Esophagus muscularis mucosa (tissue), 4 donors: ENCODE measurements at regions not wholly inside any gene's neighbourhood (a gene's known extent, or its start where the extent isn't known, plus 50 kb on each side); places are given as distances from the start of the nearest gene placed in this dataset.

Experiments used
- DNase-seq: peaks from one replicate; pipeline ENCODE4 v3.0.0-alpha.2; 2017; ENCODE audit errors: extremely low spot score
- H3K27ac ChIP-seq, 4 donors: fragments of 200-600 bp; sonication (generic); replicated peaks in 1 of 4; 1 replicate in 3 of 4; 2 replicates in 1 of 4; pipeline ENCODE4 v1.5.1; 2016 to 2019; ENCODE audit warnings: mild to moderate bottlenecking in 1 of 4
- H3K27me3 ChIP-seq, 4 donors: fragments of 200-600 bp; sonication (generic); one replicate each; pipeline versions ENCODE4 v1.5.1 to v1.6.0; 2016 to 2019
- H3K36me3 ChIP-seq, 4 donors: fragments of 200-600 bp; sonication (generic); one replicate each; pipeline ENCODE4 v1.5.1; 2016 to 2019
- H3K4me1 ChIP-seq, 4 donors: fragments of 200-600 bp; sonication (generic); one replicate each; pipeline ENCODE4 v1.5.1; 2016 to 2019
- H3K4me3 ChIP-seq, 4 donors: fragments of 200-600 bp; sonication (generic); 1 replicate in 2 of 4; 2 replicates in 2 of 4; pipeline ENCODE4 v1.5.1; 2016 to 2019; ENCODE audit warnings: mild to moderate bottlenecking in 4 of 4, moderate library complexity in 1 of 4
- H3K9me3 ChIP-seq, 4 donors: fragments of 200-600 bp; sonication (generic); 1 replicate in 3 of 4; 2 replicates in 1 of 4; pipeline ENCODE4 v1.5.1; 2016 to 2019
- EP300 ChIP-seq: sonication (generic); formaldehyde crosslinking; IDR thresholded peaks from one replicate; pipeline ENCODE4 v1.6.1; 2017; ENCODE audit warnings: antibody characterized with exemption
- POLR2A ChIP-seq: fragments of 450-650 bp; IDR thresholded peaks from one replicate; pipeline ENCODE4 v1.6.1; 2017; ENCODE audit warnings: antibody characterized with exemption, moderate library complexity, mild to moderate bottlenecking, low read depth
- POLR2AphosphoS5 ChIP-seq, 2 donors: sonication (generic); formaldehyde crosslinking; IDR thresholded peaks; one replicate each; pipeline ENCODE4 v1.6.1; 2017; ENCODE audit warnings: antibody characterized with exemption in 2 of 2
- WGBS: methylation state at CpG from one replicate; pipeline ENCODE4 v1.1.5; 2018; 5-methylcytosine and 5-hydroxymethylcytosine counted together
- intact Hi-C: fragments of 100-400 bp; cut with DNase I; formaldehyde crosslinking; loops from one replicate; pipeline ENCODE4 v1.15.1; 2023
- TF ChIP-seq, protein P1 (sequence below), 3 experiments: fragments of 200-600 bp in 2 of 3; fragments of 450-650 bp in 1 of 3; sonication (generic) in 2 of 3; IDR thresholded peaks; one replicate each; pipeline ENCODE4 v1.5.1; 2017 to 2019; ENCODE audit warnings: antibody characterized with exemption in 3 of 3, mild to moderate bottlenecking in 2 of 3, moderate library complexity in 1 of 3

DNA sequence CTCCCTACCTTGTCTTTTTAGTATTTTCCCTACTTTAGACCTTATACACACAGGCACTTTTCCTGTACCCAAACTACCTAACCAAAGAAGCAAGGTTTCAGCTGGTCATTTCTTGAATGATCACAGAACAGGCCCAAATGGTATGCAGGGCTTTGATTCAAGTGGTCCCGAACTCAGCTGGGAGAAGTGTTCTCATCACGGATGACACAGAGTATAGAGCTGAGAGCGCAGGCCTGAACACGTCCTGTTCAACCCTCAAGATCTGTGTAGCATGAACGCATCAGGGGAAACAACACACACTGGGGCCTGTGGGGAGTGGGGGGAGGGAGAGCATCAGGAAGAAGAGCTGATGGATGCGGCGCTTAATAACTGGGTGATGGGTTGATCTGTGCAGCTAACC is 318.2 kb downstream of the SFMBT2 start:
- DNase-seq, result no peak
- TF ChIP-seq EP300, result no peak
- TF ChIP-seq, protein P1, sequence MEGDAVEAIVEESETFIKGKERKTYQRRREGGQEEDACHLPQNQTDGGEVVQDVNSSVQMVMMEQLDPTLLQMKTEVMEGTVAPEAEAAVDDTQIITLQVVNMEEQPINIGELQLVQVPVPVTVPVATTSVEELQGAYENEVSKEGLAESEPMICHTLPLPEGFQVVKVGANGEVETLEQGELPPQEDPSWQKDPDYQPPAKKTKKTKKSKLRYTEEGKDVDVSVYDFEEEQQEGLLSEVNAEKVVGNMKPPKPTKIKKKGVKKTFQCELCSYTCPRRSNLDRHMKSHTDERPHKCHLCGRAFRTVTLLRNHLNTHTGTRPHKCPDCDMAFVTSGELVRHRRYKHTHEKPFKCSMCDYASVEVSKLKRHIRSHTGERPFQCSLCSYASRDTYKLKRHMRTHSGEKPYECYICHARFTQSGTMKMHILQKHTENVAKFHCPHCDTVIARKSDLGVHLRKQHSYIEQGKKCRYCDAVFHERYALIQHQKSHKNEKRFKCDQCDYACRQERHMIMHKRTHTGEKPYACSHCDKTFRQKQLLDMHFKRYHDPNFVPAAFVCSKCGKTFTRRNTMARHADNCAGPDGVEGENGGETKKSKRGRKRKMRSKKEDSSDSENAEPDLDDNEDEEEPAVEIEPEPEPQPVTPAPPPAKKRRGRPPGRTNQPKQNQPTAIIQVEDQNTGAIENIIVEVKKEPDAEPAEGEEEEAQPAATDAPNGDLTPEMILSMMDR (IDR thresholded peaks at IDR 0.05), result no peak
- no peak for TF ChIP-seq POLR2A
- no peak for TF ChIP-seq POLR2AphosphoS5 (IDR thresholded peaks at IDR 0.05)
- H3K27ac ChIP-seq, result no peak overlapping the region
- no peaks in the 10 kb centered on the region for H3K36me3 ChIP-seq
- 95% methylated on average over 7 of the region's 7 CpGs for WGBS
- H3K27me3 ChIP-seq, result no peaks in the 10 kb centered on the region
- peaks cover 4 to 42% (median 39%) of the 10 kb centered on the region in 4 donors for H3K4me1 ChIP-seq
- intact Hi-C loops, result no loop called here
- H3K4me3 ChIP-seq, result no peak overlapping the region
- no peaks in the 10 kb centered on the region for H3K9me3 ChIP-seq

DNA sequence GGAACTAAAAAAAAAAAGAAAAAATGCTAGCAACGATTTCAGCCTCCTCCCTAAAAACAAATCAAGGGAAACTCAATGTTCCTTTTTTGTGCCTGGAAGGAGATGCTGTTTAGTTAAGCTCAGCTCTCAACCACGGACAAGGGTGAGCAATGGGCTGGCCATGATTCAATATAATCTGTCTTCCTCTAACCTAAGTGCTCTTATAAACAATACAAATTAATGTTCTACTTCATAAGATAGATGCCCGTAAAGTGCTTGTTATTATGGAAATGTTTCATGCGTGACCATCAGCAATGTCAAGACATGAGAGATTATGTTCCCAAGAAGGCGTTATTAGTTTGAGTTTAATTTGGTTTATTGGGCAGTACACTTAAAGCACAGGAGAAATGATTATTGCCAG is 320.3 kb downstream of the SFMBT2 start:
- DNase-seq, result no peak
- WGBS, result 27% methylated on average over 5 of the region's 5 CpGs
- intact Hi-C loops, result no loop called here
- Histone ChIP-seq H3K9me3 (no peaks in the 10 kb centered on the region), H3K27me3 (no peaks in the 10 kb centered on the region), H3K36me3 (no peaks in the 10 kb centered on the region), H3K4me3 (no peak overlapping the region), H3K4me1 (peaks cover 4 to 62% (median 52%) of the 10 kb centered on the region in 4 donors), H3K27ac (peak overlapping the region; percentile 75 to 80 (median 76))
- TF ChIP-seq, protein P1 (IDR thresholded peaks at IDR 0.05), result no peak
- TF ChIP-seq POLR2A, result no peak
- TF ChIP-seq EP300, result peak; percentile 75
- TF ChIP-seq POLR2AphosphoS5 (IDR thresholded peaks at IDR 0.05), result peak; percentile 61 to 77

DNA sequence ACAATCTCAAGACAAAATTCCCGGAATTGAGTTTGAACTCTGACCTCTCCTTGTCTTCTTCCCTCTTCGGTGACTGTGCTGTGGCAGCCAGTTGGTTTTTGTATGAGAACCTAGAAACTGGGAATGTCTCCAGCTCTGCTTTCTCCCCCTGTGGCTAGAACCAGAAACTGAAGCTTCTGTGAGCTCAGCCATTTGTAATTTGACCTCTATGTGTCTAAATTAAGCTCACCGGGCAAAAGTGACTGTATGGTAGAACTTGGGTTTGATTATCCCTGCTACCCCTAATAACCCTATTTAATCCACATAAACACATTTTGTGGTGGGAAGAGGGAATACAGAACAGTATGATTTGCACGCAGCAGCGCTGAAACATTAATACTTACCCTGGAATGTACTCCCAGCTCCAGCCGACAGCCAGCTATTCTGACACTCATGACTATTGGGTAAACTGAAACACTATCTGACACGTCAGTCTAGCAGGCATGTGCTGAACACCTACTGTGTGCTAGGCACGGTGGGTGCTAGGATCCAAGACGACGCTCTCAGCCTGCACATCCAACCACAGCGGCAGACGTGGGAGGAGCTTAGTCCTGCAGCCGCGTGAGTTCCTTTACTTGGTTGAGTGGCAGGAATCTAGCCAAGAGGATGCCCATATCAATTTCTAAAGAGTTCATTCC is 324.8 kb downstream of the SFMBT2 start:
- Histone ChIP-seq H3K4me1 (peaks cover 4 to 83% (median 62%) of the 10 kb centered on the region in 4 donors), H3K36me3 (no peaks in the 10 kb centered on the region), H3K27ac (peak overlapping the region in 2 of 4 donors; percentile 16), H3K27me3 (no peaks in the 10 kb centered on the region), H3K4me3 (no peak overlapping the region), H3K9me3 (no peaks in the 10 kb centered on the region)
- no peak for DNase-seq
- intact Hi-C loops, result loop anchor here (10.0 kb wide), 1 partner anchor 161 kb away; no protein-coding TSS in a partner anchor
- 67% methylated on average over 14 of the region's 14 CpGs for WGBS
- TF ChIP-seq, protein P1 (IDR thresholded peaks at IDR 0.05), result peak in 1 of 3 experiments; percentile 19
- no peak for TF ChIP-seq EP300

DNA sequence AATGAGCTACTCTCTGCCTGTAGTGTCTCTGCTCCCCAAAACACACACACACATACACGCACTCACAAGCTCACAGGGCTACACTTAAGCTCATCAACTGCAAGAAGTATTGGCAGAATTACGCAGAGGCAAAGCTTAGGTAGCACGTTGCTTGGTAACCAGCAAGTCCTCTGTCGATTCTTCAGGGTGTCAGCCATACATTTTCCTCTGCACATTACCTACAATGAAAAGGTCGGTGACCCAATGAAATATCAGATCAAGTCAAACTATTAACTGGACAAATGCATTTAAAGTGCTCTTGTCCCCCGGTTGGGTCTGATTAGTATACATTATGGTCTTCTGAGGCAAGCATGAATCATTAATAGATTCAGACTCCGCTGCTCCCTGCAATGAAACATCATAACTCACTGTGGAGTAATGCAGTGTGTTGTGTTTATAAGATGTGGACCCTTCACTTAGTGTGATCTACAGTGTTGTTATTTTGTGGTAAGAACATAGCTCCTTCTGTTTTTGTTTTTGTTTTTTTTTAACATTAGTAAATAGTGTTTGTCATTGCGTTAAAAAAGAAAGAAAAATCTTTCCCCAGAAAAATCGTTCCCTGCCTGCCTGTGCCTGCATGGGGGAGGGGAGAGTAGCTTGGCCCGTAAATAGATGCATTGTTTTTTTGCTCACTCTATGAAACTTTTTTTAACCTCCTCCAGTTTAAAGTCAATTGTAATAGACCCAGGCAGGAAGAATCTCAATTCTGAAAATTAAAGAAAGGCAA is 325.5 kb downstream of the SFMBT2 start:
- Histone ChIP-seq H3K27me3 (no peaks in the 10 kb centered on the region), H3K36me3 (no peaks in the 10 kb centered on the region), H3K9me3 (no peaks in the 10 kb centered on the region), H3K4me3 (no peak overlapping the region), H3K27ac (peak overlapping the region in 1 of 4 donors; percentile 16), H3K4me1 (peaks cover 4 to 78% (median 58%) of the 10 kb centered on the region in 4 donors)
- TF ChIP-seq EP300, result no peak
- TF ChIP-seq POLR2A, result no peak
- intact Hi-C loops, result loop anchor here (10.0 kb wide), 1 partner anchor 161 kb away; no protein-coding TSS in a partner anchor
- no peak for DNase-seq
- 67% methylated on average over 10 of the region's 10 CpGs for WGBS

DNA sequence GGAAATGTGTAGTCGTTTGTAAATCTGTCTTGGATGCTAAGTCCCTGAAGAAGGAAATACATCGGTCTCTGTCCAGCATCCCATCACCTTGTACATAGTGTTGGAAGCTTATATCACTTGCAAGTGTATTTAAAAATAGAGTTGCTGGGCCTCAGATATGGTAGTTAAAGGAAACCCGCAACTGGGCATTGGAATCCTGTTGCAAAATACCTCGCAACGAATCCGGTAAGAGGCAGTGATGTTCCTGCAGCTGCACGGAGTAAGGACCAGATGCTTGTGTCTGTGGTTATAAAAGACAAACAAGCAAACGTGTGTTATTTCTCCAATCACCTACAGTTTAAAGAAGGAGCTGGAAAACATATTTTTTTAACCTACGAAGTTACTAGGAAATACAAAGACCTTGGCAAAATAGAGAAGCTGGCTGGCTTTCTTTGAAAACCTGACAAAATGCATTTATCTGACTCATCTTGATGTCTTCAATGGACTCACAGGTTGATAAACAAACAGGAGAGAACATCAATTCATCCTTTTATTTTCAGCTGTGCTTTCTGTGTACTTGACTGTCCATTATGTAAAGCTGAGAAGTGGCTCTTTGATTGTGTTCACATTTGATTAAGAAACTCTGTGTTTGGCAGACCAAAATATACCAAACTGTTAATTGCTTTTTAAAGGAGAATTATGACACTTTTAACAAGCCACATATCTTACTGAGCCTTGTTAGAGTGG is 326.4 kb downstream of the SFMBT2 start:
- intact Hi-C loops, result loop anchor here (10.0 kb wide), 1 partner anchor 160 kb away; no protein-coding TSS in a partner anchor
- no peak overlapping the region for H3K4me3 ChIP-seq
- no peak for DNase-seq
- H3K4me1 ChIP-seq, result peaks cover 1 to 70% (median 50%) of the 10 kb centered on the region in 4 donors
- WGBS, result 62% methylated on average over 9 of the region's 9 CpGs
- H3K9me3 ChIP-seq, result no peaks in the 10 kb centered on the region
- no peak overlapping the region for H3K27ac ChIP-seq
- no peaks in the 10 kb centered on the region for H3K36me3 ChIP-seq
- TF ChIP-seq EP300 (no peak), POLR2AphosphoS5 (IDR thresholded peaks at IDR 0.05) (peak in 1 of 2 donors; percentile 30)
- H3K27me3 ChIP-seq, result no peaks in the 10 kb centered on the region
